NCI-H2171 (cell line): ENCODE measurements at regions not wholly inside any gene's neighbourhood (a gene's known extent, or its start where the extent isn't known, plus 50 kb on each side); places are given as distances from the start of the nearest gene placed in this dataset.

ENCODE experiments used
- DNase-seq: peaks from one replicate; lab custom pipeline; 2025; lab: John Stamatoyannopoulos, UW

DNA sequence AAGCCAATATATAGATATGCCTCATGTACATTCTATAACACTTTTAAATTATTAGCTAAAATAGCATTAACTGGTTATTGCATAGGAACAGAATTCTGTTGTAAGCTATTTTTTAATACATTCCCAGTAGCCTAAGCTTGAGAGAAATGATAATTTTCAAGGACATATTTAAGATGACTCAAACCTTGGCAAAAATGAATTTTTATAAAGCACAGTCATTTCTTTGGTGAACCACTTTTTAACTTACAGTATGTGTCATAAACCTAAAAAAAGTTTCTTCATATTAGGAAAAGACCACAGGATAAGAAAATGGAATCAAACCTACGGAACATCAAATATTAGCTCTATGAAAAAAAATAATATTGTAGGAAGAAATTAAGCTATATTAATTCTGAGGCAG is 986.3 kb downstream of the STIM2 start:
- DNase-seq: no peak

DNA sequence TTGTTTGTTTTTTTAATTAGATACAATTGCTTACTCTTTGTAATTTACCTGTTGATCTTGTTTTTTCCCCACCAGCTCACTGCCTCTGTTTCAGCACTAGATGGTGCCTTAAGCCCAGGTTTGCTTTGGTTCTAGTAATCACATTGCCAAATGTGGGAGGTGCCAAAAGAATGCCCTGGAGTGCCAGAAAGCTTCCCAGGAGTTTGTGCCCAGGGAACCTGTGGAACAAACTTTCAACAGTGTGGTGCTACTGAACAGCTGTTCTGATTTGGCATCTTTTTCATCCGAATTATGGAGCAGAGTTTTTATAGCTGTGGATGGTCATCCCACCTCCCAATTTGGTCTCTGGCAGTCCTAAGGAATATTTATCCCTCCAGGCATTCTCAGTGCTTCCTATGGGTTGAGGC is 1000.7 kb downstream of the STIM2 start:
- DNase-seq: peak; percentile 0

DNA sequence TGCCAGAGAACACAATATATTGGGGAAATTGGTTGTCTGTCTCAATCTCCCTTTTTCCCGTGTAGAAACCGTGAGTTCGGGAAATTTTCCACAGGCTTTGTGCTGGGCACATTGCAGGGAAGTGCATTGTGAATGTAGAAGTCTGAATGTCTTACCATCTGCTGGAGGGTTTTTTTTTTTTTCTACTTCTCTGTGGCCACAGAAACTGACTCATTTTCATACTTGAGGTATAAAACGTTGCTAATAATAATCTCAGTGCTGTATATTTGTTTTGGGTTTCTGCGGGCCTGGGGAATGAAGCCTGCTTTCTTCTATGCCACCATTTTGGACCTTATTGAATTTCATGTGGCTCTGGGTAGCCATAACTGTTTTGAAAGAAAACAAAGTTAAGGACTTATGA is 1001.2 kb downstream of the STIM2 start:
- DNase-seq: no peak

DNA sequence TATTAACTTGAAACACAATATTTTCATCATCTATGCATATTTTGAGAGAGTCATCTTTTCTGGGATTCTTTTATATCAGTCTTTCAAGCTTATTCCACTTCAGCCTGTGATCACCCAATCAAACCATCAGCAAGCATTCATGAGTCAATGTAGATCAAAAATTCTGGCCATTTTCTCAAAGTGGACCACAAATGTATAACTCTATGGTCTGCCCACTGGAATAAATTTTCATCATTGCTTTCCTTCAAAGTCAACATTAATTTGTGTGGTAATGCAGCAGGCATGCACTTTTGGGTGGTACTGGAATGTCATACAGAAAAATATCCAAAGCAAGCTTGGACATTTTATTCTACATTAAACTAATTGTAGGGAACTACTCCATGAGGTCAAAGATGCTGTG is 1013.0 kb downstream of the STIM2 start:
- no peak for DNase-seq

DNA sequence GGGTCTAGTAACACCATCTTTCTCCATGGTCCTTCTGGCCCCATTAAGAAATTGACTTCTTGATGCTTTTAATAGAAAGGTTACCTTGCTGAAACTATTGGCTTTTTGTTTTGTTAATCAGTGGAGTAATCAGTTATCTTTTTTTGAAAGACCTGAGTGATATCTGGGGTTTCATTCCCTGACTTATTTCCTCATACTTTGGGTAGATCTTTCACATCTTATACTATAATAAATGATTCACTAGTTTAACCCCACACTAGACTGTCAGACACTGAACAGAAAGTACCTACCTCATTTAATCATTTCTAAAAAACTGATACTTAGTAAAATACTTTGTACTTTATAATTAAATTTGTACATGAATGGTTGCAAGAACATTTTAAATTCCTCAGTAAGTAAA is 1021.1 kb downstream of the STIM2 start:
- no peak for DNase-seq

DNA sequence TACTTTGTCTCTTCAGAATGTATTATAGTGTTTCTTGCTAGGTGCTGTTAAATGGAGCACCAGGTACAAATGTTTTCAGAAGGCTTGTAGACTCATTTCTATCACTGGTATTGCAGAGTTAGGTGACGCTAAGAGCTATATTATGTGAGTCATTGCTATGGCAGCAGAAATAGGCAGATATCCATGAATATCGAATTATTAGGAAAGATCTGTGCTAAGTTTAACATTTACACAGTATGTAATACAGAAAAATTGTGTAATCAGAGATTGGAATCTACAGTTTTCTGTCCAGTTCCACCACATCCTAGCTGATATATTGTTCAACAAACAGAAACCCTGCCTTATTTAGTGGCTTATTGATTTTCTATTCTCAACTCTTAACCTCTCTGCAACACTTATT is 1025.5 kb downstream of the STIM2 start:
- DNase-seq: no peak

DNA sequence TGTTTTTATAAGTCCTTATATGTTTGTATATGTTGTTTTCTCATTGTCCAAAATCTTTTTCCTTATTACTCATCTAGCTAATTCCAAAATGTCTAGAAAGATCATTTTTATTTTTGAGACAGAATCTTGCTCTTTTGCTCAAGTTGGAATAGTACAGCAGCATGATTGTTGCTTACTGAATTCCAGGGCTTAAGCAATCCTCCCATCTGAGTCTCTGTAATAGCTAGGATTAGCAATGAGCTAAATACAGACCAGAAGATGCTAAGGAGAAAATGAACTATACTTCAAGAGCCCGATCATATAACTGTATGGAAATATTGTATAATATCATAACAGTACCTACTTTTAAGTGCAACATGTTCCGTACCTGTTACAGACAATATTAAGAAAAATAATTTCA is 1027.0 kb downstream of the STIM2 start:
- no peak for DNase-seq

DNA sequence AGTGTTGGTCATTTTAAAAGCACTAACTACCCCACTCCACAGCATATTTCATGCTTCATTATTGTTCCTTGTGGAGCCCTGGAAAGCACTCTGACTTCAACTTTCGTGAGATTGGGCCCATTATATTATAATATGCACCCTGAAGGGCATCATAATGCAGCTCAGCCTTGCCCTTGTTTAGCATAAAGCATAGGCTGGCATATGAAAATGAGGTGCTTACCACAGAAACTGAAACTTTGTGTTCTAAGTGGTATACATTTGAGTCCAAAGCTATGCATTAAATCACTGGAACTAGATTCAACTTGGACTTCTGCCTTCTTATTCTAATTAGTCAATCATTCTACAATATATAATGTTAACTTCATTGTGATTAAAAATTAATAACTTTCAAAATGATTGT is 1027.9 kb downstream of the STIM2 start:
- DNase-seq: no peak

DNA sequence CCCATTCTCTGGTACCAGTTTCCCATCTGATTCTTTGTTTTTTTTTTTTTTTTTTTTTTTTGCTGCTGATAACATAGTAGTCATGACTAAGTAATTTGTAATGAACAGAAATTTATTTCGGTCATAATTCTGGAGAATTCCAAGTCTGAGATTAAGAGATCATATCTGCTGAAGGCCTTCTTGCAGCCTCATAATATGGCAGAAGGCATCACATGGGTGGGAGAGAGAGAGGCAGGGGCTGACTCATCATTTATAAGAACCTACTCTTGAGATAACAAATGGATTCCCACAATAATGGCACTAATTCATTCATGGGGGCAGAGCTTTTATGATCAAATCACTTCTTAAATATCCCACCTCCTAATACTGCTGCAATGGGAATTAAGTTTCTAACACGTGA is 1034.3 kb downstream of the STIM2 start:
- DNase-seq: no peak

DNA sequence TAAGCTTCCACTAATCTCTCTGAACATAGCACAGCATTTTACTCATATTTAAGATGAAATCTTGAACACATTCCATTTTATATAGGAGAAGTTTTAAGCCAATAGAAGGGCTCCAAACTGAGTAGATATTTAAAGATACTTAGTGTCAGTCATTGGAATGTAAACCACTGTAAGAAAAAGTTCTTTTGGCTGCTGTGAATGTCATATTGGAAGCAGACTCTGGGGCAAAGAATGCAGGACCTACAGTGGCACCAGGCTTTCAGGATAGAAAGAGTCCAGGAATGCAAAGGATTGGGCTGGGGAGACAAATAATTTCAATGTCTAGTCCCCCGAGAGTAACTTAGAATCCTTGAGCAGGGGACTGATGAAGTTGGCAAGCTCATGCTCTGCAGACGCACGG is 1047.7 kb downstream of the STIM2 start:
- no peak for DNase-seq

DNA sequence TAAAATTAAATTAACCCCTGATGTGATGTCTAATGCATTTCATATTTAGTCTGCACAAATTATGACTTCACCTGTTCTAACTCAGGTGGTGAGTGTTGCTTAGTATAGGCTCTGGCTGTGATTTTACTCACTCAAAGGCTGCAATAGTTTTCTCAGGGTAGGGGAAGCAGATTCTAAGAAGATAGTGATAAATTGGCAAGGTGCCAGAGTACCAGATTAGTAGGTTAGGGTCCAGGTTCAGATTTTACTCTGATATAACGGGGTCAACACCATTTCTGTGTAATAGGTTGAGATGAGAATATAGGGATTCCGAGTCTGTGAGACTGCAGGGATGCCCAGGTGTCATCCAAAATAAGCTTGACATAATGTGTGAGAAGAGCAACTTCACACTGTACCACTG is 1049.6 kb downstream of the STIM2 start:
- DNase-seq: no peak

DNA sequence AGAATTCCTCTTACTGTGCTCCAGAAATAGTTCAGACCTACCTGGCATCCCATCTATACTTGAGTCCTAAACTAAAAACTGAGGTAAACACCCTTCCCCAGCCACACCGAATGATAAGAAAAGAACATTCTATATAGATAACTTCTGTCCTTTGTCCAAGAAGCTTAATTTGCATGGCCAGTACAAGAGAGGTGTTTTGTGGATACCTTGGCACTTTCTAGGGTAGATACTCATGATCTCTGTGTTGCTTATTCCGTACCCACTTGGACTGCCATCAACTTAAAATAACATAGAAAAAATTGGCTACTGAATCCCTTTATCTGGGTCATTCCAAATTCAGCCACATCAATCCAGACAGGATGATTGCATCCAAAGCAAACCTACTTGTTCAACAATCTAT is 1050.4 kb downstream of the STIM2 start:
- no peak for DNase-seq

DNA sequence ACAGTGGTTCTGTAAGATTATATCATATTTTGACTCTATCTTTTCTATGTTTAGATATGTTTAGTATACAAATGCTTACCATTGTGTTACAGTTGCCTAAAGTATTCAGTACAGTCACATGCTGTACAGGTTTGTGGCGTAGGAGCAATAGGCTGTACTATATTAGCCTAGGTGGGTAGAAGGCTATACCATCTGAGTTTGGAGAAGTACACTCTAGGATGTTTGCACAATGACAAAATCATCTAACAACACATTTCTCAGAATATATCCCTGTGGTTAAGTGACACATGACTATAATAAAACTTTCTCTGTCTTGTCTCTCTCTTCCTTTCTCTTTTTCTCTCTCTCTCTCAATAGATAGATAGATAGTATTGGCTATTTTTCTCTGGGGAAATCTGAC is 1053.1 kb downstream of the STIM2 start:
- DNase-seq: no peak

DNA sequence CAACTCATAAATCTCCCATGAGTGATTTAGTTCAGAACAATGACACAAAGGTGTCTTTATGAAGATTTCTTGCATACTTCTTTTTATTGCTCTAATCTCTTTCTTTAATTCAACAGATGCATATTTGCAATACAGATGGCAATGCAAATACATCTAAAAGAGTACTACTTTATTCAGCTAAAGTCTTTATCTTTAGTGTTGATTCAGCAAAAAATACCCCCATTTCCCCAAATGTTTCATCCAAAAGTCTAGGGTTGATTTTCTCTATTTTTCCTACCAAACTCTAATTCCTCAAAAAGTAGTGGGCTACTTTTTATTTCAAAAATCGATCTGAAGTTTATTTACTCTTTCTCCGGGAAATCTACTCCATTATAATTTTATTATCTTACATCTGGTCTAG is 1055.2 kb downstream of the STIM2 start:
- DNase-seq: no peak

DNA sequence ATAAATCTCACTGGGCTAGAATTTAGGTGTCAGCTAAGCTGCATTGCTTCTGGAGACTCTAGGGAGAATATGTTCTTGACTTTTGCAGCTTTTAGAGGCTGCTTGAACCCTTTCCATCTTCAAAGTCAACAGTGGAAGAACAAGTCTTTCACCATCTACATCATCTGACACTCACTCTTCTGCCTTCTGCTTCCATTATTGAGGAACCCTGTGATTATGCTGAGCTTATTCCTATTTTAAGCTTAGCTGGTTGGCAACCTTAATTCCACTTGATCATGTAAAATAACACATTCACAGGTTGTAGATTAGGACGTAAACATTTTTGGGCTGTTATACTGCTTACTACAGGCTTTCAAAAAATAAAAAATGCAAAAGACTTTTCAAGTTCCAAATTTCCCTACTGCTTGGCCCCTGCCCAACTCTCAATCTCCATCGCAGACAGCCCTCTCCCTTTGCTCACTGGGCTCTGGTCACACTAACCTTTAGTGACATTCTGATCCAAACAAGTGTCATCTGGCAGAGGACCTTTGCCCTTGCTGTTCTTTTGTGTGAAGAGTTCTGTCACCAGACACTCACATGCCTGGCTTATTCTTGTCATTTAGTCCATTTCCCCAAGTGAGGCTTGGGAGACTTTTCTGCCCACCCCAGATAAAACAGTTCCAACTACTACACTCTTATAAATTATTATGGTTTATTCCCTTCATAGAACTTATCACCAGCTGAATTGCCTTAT is 1056.0 kb downstream of the STIM2 start:
- no peak for DNase-seq

DNA sequence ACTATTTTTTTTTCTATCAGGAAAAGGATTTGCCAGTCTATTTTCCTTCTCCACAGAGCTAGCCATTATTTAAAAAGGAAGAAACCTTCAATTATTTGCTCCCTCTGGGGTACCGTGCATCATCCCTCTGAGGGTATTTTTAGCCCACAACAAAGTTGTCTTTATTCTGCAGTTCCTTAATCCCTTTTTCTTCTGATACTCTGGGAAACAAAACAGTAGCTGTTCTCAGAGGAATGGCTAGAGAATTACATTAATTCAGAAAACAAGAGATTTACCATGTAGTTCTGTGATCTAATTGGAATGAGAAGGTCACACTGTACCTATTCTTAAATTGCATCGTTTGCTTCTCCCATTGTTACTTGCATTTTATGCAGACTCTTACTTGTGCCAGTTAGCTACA is 1056.7 kb downstream of the STIM2 start:
- no peak for DNase-seq

DNA sequence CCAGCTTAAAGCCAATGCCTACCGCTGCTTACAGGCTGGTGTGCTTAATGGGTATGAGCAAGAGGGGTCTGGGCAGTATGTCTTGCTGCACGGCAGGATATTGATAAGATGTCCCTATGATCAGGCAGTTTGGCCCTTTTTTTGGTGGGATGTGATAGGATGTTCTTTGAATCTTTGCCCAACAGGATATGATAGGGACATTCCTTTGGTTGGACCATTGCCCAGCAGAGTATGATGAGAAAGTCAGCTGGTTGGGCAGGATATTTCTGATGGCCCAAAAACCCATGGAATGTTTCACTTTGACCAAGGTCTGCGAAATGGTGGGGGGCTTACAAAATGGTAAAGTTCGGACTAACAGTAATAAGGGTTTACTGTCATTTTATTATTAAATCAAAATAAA is 1060.6 kb downstream of the STIM2 start:
- no peak for DNase-seq

DNA sequence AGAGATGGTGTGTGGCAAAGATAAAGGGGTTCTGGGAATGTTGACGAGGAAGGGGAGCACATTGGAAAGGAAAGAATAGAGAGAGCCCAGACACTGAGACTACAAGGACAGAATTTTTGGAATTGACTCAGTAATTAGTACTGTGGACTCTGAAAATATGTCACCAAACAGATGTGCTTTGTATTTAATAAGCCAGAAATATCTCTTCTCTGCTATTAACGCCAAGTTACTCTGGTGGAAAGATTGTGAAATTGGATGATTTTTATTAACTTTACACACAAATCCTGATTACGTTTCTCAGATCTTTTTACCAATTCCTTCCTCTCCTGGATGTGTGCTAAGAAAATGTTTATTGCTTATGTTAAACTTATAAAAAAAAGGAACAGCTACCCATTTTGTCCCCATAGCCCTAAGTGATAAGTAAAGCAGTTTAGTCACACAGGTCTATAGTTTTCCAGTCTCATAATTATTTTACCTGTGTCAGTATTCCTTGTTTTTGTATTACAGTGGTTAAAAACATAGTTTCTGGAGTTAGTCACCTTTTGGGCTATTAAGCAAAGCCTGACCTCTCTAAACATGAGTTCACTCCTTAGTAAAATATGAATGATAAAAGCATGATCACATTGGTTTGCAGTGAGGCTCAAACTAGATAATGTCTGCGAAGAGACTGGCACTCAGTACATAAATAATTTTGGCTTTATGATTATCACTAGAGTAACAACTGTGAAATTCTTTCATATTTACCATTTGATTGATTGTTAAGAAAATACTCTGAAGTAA is 1068.3 kb downstream of the STIM2 start:
- DNase-seq: no peak

DNA sequence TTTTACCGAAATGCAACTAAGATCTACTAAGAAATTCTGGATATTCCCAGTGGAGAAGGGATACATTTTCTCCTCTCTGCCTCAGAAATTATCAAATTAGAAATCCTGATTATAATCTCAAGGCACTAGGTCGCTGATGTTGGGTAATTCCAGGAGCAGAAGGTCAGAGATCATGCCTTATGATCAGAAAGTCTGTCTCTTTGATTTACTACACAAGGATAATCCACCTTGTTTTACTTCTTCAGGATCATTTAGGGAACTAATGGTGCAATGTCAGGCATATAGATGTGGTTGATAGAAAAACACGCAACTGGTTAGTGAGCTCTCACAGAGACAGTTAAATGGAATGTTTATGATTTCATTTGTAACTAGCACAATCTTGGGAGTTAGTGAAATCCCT is 1069.7 kb downstream of the STIM2 start:
- no peak for DNase-seq

DNA sequence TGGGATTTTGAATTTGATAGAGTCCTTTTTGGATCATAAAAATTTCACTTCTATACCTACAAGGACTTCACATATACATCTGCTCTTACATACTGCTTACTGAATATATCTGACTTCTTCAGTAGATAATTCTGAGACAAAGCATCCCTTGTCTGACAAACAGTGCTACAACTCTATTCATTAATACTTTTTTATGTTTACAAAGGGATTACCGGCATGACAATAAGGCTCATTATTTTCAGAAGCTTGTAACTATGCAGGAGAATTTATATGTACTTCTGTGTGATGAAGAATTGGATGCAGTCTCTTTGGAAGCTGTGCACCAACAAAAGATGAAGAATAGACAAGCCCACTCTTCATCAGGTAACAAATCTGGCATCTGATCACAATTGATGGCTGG is 1070.3 kb downstream of the STIM2 start:
- no peak for DNase-seq

DNA sequence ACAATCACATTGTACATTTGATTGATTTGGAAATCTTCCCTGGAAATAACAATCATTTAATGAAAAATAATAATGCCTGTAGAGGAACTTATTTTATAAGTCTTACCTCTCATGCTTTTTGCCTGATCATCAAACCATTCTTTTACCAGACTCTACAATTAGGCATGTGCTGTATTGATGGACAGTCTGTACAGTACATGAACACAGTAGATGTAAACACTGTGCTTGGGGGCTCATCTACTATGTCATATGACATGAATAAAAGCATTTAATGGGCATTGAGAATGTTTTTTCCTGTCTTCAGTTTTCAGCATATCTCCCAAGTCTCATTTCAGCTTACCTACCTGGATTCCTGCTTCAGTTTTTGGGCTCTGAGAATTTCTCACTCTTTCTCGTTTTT is 1070.9 kb downstream of the STIM2 start:
- no peak for DNase-seq

DNA sequence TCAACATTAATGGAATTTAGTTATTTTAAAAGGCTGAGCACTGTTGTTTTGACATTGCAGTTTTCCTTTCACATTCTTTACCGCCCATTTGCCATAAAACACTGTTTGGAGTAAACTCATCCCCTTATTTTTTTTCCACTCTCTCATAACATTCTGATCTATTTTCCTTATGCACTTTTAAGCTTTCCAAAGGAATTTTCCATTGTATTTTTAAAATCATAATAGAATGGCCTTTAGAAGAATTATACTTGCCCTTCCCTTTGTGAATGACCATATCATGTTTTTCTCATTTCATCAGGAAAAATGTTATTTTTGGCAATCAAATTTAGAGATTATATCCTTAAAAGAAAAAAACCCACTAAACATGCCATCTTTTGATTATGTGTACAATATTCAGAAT is 1074.2 kb downstream of the STIM2 start:
- no peak for DNase-seq

DNA sequence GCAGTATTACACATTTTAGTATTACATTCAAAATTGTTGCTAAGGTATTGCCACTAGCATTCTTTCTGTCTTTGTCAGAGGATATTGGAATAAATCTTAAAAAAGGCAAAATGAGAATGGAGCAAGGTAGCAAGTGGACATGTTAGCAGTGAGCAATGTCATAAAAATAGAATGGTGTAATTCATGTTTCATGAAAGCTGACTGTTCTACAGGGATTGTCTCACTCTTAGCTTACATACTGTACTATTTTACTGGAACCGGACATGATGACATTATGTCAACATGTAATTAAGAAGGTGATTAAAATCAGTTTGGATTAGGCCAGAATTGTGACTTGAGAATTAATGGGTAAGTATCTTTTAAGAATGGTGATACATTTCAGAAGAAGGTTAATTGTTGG is 1086.2 kb downstream of the STIM2 start:
- no peak for DNase-seq

DNA sequence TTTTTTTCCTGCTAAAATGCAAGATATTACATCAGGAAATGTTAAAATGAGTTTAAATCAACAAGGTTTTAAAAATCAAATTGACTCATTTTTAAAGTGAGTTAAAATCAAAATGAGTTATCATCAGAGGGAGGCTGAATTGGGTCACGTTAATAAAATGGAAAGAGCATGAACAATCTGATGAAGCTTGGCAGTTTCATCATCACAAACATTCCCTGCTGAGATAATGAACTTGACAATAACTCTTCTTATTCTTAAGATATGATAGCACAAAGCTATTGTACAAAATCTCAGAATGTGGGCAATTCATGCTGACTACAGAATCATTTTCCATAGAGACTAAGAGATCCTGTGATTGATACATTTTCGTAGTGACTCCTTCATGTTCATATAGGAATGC is 1086.7 kb downstream of the STIM2 start:
- no peak for DNase-seq
